K562 (cell line): ENCODE measurements at regions not wholly inside any gene's neighbourhood (a gene's known extent, or its start where the extent isn't known, plus 50 kb on each side); places are given as distances from the start of the nearest gene placed in this dataset.

Experiments
- ARID2 ChIP-seq: fragments of 450-650 bp; IDR thresholded peaks from 2 replicates; pipeline ENCODE4 v1.6.1; 2017; ENCODE audit warnings: antibody characterized with exemption, mild to moderate bottlenecking
- BRCA1 ChIP-seq, 2 experiments: fragments of 450-650 bp in 1 of 2; sonication (generic) in 1 of 2; formaldehyde crosslinking in 1 of 2; IDR thresholded peaks; 2 replicates each; pipeline versions ENCODE4 v1.5.0 to v1.6.1; 2017 to 2020; ENCODE audit warnings: mild to moderate bottlenecking in 1 of 2, missing genetic modification reagents in 1 of 2
- CBX1 ChIP-seq: sonication (generic); IDR thresholded peaks from 2 replicates; pipeline ENCODE4 v1.6.1; 2016; ENCODE audit warnings: antibody characterized with exemption, low read depth, mild to moderate bottlenecking
- CBX2 ChIP-seq: fragments of 200-600 bp; sonication (generic); IDR thresholded peaks from one replicate; pipeline ENCODE4 v1.6.1; 2012; ENCODE audit warnings: mild to moderate bottlenecking, low read length, inconsistent platforms; ENCODE audit not compliant: insufficient read depth, poor library complexity, severe bottlenecking
- CEBPG ChIP-seq, 3 experiments: fragments of 200-800 bp in 1 of 3; sonication (Bioruptor generic) in 1 of 3; sonication (generic) in 1 of 3; formaldehyde crosslinking in 1 of 3; IDR thresholded peaks in 2 of 3; conservative IDR thresholded peaks in 1 of 3; 2 replicates each; pipeline versions ENCODE4 v1.6.1 to v1.8.0; 2016 to 2022; ENCODE audit warnings: missing compliant biosample characterization in 2 of 3, missing genetic modification characterization in 2 of 3, mild to moderate bottlenecking in 1 of 3, missing genetic modification reagents in 1 of 3
- CEBPZ ChIP-seq: fragments of 150-350 bp; IDR thresholded peaks from 2 replicates; pipeline ENCODE4 v1.6.1; 2014; ENCODE audit warnings: low read depth, mild to moderate bottlenecking, low read length, borderline replicate concordance
- CHCHD3 ChIP-seq: fragments of 250-450 bp; sonication (Bioruptor Pico); IDR thresholded peaks from 2 replicates; pipeline ENCODE4 v2.1.2; 2022; ENCODE audit warnings: mild to moderate bottlenecking
- CTBP1 ChIP-seq: fragments of 450-650 bp; IDR thresholded peaks from 2 replicates; pipeline ENCODE4 v1.6.1; 2016; ENCODE audit warnings: borderline replicate concordance
- DPF2 ChIP-seq: fragments of 450-650 bp; IDR thresholded peaks from 2 replicates; pipeline ENCODE4 v1.6.1; 2016
- ETS2 ChIP-seq: IDR thresholded peaks from 2 replicates; pipeline ENCODE4 v1.6.1; 2016; ENCODE audit warnings: borderline replicate concordance, missing genetic modification characterization, mild to moderate bottlenecking, moderate library complexity, missing compliant biosample characterization; ENCODE audit not compliant: poor library complexity, severe bottlenecking
- HDGF ChIP-seq: fragments of 450-650 bp; IDR thresholded peaks from 2 replicates; pipeline ENCODE4 v1.6.1; 2016
- HMBOX1 ChIP-seq: sonication (generic); IDR thresholded peaks from 2 replicates; pipeline ENCODE4 v1.6.1; 2016
- HMGN3 ChIP-seq: IDR thresholded peaks from 2 replicates; pipeline ENCODE4 v1.6.1; 2011; ENCODE audit warnings: borderline replicate concordance, low read depth, mild to moderate bottlenecking, mixed read lengths, low read length; ENCODE audit not compliant: insufficient read length; ENCODE audit errors: extremely low read depth
- MTA1 ChIP-seq: fragments of 450-650 bp; IDR thresholded peaks from 2 replicates; pipeline ENCODE4 v1.6.1; 2017; ENCODE audit warnings: borderline replicate concordance
- POLR3A ChIP-seq: IDR thresholded peaks from 2 replicates; pipeline ENCODE4 v1.6.1; 2011; ENCODE audit warnings: borderline replicate concordance, mild to moderate bottlenecking, moderate library complexity; ENCODE audit not compliant: insufficient read length, insufficient read depth; ENCODE audit errors: extremely low read depth
- PRDM10 ChIP-seq: fragments of 450-650 bp; IDR thresholded peaks from 2 replicates; pipeline ENCODE4 v1.6.1; 2018; ENCODE audit not compliant: partially characterized antibody
- RFX5 ChIP-seq: IDR thresholded peaks from 2 replicates; pipeline ENCODE4 v1.6.1; 2011; ENCODE audit warnings: low read depth, mild to moderate bottlenecking, improper control_type of control experiment, low read length
- RHOXF2B ChIP-seq: fragments of 250-450 bp; sonication (Bioruptor Pico); conservative IDR thresholded peaks from 2 replicates; pipeline ENCODE4 v1.5.1; 2021
- TRIM28 ChIP-seq: fragments of 450-650 bp; IDR thresholded peaks from 2 replicates; pipeline ENCODE4 v1.6.1; 2017
- ZNF830 ChIP-seq: fragments of 250-450 bp; sonication (Bioruptor Pico); IDR thresholded peaks from 2 replicates; pipeline ENCODE4 v1.5.0; 2021; ENCODE audit warnings: mild to moderate bottlenecking

- TF ChIP-seq HMBOX1, result no peak
- TF ChIP-seq CTBP1, result peak; percentile 63; the same call in 1 of the 2 replicates
- no peak for TF ChIP-seq CEBPG (CRISPR knock-in tag; IDR thresholded peaks at IDR 0.05)
- no peak for TF ChIP-seq CEBPG (tag; conservative IDR thresholded peaks at IDR 0.05 in 1 of 2, IDR thresholded peaks at IDR 0.05 in 1 of 2)
- no peak for TF ChIP-seq DPF2
- no peak for TF ChIP-seq HDGF
- TF ChIP-seq ETS2, result no peak
- no peak for TF ChIP-seq BRCA1 (IDR thresholded peaks at IDR 0.05)
- no peak for TF ChIP-seq BRCA1 (CRISPR knock-in tag; IDR thresholded peaks at IDR 0.05)
- 0 out of 2 replicates have a peak, but pooled peaks have one; percentile 46 for TF ChIP-seq CBX1
- TF ChIP-seq CBX2, result no peak
- no peak for TF ChIP-seq RHOXF2B
- no peak for TF ChIP-seq MTA1
- TF ChIP-seq PRDM10, result no peak
- no peak for TF ChIP-seq CEBPZ
- 0 out of 2 replicates have a peak, but pooled peaks have one; percentile 22 for TF ChIP-seq ARID2
- TF ChIP-seq RFX5, result no peak
- TF ChIP-seq CHCHD3 (CRISPR knock-in tag), result no peak
- TF ChIP-seq TRIM28, result no peak
- TF ChIP-seq ZNF830 (CRISPR knock-in tag), result no peak
- peak; percentile 66 for TF ChIP-seq HMGN3
- TF ChIP-seq POLR3A, result no peak
Observed at GRCh38 chr16:85393674-85394451, 219.3 kb upstream of the GSE1 start (continued).
